D341Med (cell line): ENCODE measurements at regions not wholly inside any gene's neighbourhood (a gene's known extent, or its start where the extent isn't known, plus 50 kb on each side); places are given as distances from the start of the nearest gene placed in this dataset.
A peak's percentile ranks its signal among the peaks of the same experiment; 100 is the strongest.

ENCODE experiments used
- DNase-seq: peaks from one replicate; pipeline ENCODE4 v3.0.0; 2012; ENCODE audit warnings: low spot score

DNA sequence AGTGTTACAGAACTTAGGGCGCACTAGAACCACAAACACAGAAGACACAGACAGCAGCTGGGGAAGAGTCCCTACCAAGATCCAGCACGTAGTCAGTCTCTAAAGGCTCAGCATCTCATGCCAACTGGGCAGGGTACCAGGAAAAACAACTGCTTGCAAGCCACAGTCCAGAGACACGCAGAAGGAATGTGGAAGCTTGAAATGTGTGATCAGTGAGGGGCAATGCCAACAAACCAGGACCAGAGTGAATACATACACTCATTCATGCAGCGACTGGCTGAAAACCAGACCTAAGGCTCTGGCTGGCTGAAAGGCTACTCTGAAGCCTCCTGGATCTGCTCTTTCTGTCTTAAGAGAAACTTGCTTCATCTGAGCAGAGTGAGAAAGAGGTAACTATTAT, 1484.8 kb downstream of the EFNB2 start:
- no peak for DNase-seq

- DNase-seq: no peak
These were observed 1486.8 kb downstream of the EFNB2 start for GRCh38 chr13:105048677-105049076.

DNA sequence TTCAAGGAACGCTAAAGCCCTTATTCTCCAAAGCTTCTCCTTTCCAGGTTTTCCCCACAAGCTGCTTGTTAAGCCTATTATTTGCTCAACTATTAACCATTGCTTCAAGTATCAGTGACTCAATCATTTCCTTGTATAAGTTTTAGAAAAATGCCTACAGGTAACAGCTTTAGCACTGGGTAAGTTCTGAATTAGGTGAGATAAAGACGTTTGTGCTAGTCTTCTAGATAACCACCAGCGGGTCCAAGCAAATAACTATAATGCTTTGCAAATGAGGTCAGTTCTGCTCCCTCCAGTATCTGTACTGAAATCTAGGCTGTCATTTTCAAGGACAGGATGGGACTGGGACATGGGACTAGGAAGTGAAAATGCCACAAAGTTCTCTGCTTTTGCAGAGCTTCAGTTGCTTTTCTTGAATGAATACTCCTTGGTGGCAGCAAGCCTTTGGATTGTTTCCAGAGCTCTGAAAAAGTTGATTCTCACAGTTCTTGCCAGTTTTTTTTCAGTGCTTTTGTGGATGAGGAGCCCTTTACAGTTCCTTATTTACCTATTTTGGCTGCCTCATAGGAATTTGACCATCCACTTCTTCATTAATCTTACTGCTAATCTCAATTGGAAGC, 1487.7 kb downstream of the EFNB2 start:
- no peak for DNase-seq

DNA sequence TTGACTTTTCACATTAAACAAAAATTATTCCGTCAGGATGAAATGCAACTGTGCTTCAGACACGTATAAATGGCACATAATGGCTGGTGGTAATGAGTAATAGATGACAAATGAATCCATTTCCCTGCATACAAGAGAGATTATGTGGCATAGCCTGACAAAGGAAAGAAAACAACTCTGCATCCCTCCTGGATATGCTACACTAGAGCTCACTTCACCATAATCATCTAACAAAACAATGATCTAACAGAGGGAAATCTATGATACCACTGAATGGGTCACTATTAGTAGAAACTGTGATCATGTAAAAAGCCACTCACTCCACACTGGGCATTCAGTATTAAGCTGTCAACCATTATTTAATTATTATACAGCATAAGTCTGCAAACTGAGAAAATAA, 1498.4 kb downstream of the EFNB2 start:
- DNase-seq: no peak

- no peak for DNase-seq
These were observed 1500.4 kb downstream of the EFNB2 start for GRCh38 chr13:105035092-105035491.

DNA sequence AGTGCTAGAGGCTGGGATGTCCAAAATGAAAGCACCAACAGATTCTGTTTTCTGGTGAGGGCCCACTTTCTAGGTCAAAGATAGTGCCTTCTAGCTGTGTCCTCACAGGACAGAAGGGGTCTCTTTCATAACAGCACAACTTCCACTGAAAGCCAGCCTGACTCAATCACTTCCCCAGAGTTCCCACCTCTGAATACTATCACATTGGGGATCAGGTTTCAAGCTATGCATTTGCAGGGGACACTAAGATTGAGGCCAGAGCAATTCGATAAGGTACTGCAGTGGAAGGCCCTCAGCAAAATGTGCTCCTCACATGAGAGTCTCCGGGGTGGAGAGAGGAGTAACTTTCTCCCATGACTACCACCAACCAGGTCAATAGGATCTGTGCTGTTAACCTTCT, 1501.5 kb downstream of the EFNB2 start:
- no peak for DNase-seq

GRCh38 chr13:105031306-105031705, 1504.2 kb downstream of the EFNB2 start:
- DNase-seq: no peak

- no peak for DNase-seq
These were observed 1504.6 kb downstream of the EFNB2 start for GRCh38 chr13:105030851-105031250.

DNA sequence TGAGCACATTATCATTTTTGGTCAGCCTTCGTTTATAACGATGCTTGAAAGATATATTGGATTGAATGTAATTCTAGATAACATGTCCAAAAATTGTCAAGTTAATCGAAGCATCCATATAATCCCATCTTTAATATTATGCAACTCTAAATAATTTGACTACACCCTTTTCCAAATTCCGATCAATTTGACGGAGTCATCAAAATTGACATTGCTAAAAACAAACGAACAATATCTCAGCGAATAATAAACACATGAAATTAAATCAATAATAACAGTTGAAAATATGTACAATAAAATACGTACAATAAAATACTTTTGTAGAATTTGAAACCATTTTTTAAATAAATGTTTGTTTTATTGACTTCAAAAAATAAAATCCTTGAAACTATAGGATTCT, 1516.4 kb downstream of the EFNB2 start:
- no peak for DNase-seq

- no peak for DNase-seq
These were observed 1519.2 kb downstream of the EFNB2 start for GRCh38 chr13:105016266-105016665.

- peak; percentile 10 for DNase-seq
These were observed 1526.9 kb downstream of the EFNB2 start for GRCh38 chr13:105008604-105009003.

DNA sequence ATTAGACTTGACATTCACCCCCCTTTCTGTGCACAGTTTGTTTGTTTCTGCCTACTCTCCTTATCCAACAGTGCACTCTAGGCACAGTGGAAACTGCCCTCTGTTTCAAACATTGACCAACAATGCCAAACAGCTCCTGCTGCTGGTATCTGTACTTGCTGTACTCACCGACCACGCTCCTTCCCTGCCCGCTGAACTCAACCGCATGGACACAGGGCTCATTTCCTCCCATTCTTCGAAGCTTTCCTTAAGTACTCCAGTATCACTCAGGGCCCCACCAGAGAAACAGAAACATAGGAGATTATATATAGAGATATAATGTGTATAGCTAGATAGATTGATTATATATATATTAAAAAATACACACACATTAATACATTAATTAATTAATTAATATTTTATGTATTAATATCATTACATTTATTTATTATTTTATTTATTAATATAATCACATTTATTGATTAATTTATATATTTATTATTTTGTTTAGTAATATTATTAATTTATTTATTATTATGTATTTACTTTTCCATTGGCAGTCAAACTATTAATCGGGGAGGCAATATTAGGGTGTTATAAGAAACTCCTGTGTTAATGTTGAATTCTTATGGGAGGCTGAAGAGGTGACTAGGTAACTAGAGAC, 1528.2 kb downstream of the EFNB2 start:
- no peak for DNase-seq

DNA sequence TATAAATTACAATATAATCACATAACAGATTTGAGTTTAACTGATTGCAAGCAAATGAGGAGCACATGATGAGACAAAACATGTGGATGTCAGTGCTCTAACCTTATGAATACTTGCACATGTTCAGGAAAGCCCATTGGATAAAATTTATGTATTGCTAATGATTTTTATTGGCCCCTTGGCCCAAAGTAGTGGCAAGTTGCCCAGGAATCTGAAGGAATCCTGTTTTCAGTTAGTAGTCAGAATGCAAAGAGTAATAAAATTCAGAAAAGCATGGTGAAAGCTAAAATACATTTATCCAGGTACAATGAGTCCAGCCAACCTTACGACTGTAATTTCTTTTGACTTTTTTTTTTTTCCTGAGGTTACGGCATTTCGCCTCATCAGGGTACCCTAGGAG, 1539.4 kb downstream of the EFNB2 start:
- no peak for DNase-seq

- DNase-seq: peak; percentile 15
These were observed 1541.8 kb downstream of the EFNB2 start for GRCh38 chr13:104993708-104994107.

GRCh38 chr13:104987621-104988020, 1547.8 kb downstream of the EFNB2 start:
- no peak for DNase-seq

DNA sequence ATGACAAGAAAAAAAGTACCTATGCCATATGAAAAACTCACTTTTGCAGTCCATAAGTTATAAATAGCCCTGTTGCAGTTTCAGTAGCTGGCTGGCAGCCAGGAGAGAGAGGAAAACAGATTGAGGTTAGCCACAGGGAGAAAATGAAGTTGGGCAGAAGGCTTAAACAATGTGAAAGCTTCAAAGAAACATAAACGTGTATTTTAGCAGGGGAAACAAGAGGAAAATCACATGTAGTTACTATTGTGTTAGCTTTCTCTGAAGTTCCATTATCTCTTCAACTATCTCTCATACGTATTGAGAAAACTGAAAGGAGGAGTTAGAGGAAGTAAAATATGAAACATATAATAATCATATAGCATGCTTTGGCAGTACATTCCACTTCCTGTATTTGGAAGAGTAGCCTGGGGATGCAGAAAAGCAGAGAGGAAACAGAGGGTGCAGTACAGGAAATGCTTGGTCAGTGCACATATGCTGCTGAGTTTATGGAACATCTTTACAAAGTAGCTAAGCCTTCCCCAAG, 1551.1 kb downstream of the EFNB2 start:
- no peak for DNase-seq

DNA sequence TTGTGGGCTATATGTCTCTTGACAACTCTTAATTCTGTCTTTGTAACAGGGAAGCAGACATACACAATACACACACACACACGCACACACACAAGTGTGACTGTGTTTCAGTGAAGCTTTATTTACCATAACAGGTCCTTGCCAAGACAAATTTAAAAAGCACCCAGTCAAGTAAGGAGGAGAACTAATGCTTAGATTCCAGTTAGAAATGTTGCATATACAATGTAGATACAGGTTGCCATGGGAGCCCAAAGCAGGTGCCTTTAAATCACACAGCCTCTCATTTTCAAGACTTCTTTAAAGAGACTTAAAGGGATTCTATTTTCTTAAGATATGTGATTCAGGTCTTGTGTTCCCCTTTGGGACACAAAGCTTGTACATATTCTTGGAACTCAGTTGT, 1551.9 kb downstream of the EFNB2 start:
- no peak for DNase-seq

- no peak for DNase-seq
These were observed 1554.9 kb downstream of the EFNB2 start for GRCh38 chr13:104980586-104980985.

DNA sequence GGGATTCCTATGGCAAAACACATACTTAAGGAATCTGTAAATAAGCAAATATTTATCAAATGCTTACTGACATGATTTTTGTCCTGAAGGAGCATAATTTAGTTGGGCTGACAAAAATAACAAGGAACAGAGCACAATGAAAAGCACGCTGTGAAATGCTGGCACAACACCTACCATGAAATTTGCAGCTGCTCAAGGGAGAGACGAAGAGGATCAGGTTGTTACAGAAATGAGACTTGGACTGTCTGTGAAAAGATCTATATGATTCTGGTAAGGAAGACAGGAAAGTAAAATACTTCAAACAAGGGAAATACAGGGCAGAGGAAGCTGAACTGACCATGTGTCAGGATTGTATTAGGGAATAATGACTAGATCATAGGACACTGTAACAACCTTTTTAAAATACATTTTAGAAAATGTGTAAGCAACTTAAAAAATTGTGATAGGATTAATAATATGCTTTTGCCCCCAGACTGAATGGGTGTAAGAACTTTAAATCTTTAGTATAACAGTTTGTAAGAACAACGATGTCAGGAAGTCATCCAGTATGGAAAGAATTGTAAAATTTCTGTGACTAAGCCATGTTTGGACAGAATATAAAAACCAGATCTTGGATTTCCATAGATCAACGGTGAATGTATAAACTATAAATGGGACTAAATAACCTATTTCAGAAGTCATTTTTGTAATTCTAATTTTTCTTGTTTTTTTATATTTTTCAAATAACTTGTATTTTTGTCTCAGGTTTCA, 1556.0 kb downstream of the EFNB2 start:
- DNase-seq: no peak

- DNase-seq: no peak
These were observed 1558.5 kb downstream of the EFNB2 start for GRCh38 chr13:104976986-104977385.

GRCh38 chr13:104975272-104975671, 1560.2 kb downstream of the EFNB2 start:
- DNase-seq: no peak

GRCh38 chr13:104968876-104969275, 1566.6 kb downstream of the EFNB2 start:
- DNase-seq: no peak
